ENCODE measurements at regions not wholly inside any gene's neighbourhood (a gene's known extent, or its start where the extent isn't known, plus 50 kb on each side); places are given as distances from the start of the nearest gene placed in this dataset.

DNA sequence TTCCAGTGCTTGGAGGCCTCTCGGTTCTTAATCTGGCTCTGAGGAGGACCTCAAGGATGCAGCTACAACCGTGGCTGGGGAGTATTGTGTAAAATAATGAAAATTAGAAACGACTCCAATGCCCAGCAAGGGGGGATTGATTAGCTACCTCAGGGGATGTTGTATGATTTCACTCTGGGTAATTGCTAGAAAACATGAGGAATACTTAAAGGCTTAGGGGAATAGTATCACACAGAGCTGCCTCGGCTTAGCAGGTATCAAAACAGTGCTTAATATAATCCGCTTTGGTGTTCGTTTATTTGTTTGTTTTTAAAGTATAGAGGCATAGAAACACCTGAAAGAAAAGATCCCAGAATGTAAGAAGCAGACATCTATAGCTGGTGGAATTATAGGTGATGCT is 102.5 kb downstream of the INHBB start:
- TF ChIP-seq, protein P1, sequence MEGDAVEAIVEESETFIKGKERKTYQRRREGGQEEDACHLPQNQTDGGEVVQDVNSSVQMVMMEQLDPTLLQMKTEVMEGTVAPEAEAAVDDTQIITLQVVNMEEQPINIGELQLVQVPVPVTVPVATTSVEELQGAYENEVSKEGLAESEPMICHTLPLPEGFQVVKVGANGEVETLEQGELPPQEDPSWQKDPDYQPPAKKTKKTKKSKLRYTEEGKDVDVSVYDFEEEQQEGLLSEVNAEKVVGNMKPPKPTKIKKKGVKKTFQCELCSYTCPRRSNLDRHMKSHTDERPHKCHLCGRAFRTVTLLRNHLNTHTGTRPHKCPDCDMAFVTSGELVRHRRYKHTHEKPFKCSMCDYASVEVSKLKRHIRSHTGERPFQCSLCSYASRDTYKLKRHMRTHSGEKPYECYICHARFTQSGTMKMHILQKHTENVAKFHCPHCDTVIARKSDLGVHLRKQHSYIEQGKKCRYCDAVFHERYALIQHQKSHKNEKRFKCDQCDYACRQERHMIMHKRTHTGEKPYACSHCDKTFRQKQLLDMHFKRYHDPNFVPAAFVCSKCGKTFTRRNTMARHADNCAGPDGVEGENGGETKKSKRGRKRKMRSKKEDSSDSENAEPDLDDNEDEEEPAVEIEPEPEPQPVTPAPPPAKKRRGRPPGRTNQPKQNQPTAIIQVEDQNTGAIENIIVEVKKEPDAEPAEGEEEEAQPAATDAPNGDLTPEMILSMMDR (IDR thresholded peaks at IDR 0.05) = no peak
- no peak for TF ChIP-seq POLR2A (IDR thresholded peaks at IDR 0.05)
